Keratinocyte (primary cell): ENCODE measurements at regions not wholly inside any gene's neighbourhood (a gene's known extent, or its start where the extent isn't known, plus 50 kb on each side); places are given as distances from the start of the nearest gene placed in this dataset.

ENCODE experiments used
- EZH2 ChIP-seq: IDR thresholded peaks from one replicate; pipeline ENCODE4 v1.6.1; 2012; ENCODE audit warnings: inconsistent platforms, mild to moderate bottlenecking, low read length, moderate library complexity
- TF ChIP-seq, protein P1 (sequence below), 3 experiments: IDR thresholded peaks in 1 of 3; conservative IDR thresholded peaks in 1 of 3; optimal IDR thresholded peaks in 1 of 3; 2 replicates in 2 of 3; 3 replicates in 1 of 3; pipeline versions ENCODE3 to v1.5.1; 2011; ENCODE audit warnings: low read length in 3 of 3, mild to moderate bottlenecking in 3 of 3, moderate library complexity in 2 of 3, control low read depth in 1 of 3, inconsistent platforms in 1 of 3; ENCODE audit not compliant: insufficient read depth in 2 of 3; ENCODE audit errors: extremely low read depth in 1 of 3

DNA sequence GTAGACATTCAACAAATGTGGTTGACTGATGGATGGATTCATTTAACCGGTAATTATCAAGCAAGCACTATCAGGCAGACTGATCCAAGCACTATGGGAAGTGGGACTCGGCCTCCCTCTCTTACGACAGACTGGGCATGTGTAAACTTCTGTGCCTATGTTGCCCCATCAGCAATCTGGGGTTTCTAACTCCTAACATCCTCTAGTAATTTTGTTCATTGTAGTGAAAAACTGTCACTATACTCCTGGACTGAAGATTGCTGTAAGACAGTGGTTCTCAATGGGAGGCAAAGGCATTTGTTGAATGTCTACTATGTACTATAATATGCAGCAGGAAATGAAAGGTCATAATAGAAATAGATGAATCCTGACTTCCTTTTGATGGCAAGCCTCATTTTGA is 51.2 kb upstream of the CREB1 start:
- TF ChIP-seq, protein P1, sequence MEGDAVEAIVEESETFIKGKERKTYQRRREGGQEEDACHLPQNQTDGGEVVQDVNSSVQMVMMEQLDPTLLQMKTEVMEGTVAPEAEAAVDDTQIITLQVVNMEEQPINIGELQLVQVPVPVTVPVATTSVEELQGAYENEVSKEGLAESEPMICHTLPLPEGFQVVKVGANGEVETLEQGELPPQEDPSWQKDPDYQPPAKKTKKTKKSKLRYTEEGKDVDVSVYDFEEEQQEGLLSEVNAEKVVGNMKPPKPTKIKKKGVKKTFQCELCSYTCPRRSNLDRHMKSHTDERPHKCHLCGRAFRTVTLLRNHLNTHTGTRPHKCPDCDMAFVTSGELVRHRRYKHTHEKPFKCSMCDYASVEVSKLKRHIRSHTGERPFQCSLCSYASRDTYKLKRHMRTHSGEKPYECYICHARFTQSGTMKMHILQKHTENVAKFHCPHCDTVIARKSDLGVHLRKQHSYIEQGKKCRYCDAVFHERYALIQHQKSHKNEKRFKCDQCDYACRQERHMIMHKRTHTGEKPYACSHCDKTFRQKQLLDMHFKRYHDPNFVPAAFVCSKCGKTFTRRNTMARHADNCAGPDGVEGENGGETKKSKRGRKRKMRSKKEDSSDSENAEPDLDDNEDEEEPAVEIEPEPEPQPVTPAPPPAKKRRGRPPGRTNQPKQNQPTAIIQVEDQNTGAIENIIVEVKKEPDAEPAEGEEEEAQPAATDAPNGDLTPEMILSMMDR (optimal IDR thresholded peaks at IDR 0.05 in 1 of 3, IDR thresholded peaks at IDR 0.05 in 1 of 3, conservative IDR thresholded peaks at IDR 0.05 in 1 of 3; ENCODE audit: extremely low read depth in 1 of 3, insufficient read depth in 2 of 3, low read length in 3 of 3) = no peak
- TF ChIP-seq EZH2 = no peak
